ENCODE measurements at regions not wholly inside any gene's neighbourhood (a gene's known extent, or its start where the extent isn't known, plus 50 kb on each side); places are given as distances from the start of the nearest gene placed in this dataset.

DNA sequence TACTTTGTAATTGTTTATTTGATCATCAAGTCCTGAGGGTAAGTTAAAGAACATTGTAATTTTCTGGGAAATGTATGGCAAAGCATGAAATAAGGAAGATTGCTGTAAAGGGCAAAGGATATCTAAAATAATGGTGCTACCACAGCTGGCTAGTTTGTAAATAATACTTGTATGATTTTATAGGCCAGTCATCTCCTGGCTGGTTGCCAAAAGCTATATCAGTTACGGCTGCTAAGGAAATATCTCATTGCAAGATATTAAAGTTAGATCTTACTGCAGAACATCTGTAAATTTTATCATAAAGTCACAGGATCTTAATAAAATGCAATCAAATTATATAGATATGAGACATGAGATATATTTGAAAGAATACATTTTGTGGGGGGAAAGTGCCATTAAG is 150.8 kb upstream of the CXCL13 start:
- TF ChIP-seq EZH2 (IDR thresholded peaks at IDR 0.05; ENCODE audit: low read depth): no peak
- TF ChIP-seq, protein P1, sequence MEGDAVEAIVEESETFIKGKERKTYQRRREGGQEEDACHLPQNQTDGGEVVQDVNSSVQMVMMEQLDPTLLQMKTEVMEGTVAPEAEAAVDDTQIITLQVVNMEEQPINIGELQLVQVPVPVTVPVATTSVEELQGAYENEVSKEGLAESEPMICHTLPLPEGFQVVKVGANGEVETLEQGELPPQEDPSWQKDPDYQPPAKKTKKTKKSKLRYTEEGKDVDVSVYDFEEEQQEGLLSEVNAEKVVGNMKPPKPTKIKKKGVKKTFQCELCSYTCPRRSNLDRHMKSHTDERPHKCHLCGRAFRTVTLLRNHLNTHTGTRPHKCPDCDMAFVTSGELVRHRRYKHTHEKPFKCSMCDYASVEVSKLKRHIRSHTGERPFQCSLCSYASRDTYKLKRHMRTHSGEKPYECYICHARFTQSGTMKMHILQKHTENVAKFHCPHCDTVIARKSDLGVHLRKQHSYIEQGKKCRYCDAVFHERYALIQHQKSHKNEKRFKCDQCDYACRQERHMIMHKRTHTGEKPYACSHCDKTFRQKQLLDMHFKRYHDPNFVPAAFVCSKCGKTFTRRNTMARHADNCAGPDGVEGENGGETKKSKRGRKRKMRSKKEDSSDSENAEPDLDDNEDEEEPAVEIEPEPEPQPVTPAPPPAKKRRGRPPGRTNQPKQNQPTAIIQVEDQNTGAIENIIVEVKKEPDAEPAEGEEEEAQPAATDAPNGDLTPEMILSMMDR (conservative IDR thresholded peaks at IDR 0.05): no peak

Data from PC-9 (cell line).